Loucy (cell line): ENCODE measurements at regions not wholly inside any gene's neighbourhood (a gene's known extent, or its start where the extent isn't known, plus 50 kb on each side); places are given as distances from the start of the nearest gene placed in this dataset.
"Not testable (repeated sequence)": the region's sequence is repeated elsewhere in the genome, so short reads cannot be mapped to it uniquely, and the experiment has no call there.

Experiments used
- EZH2phosphoT487 ChIP-seq: fragments of 200-600 bp; IDR thresholded peaks from 2 replicates; pipeline ENCODE4 v1.6.1; 2018; ENCODE audit warnings: antibody characterized with exemption, mild to moderate bottlenecking, moderate library complexity, borderline replicate concordance
- TF ChIP-seq, protein P1 (sequence below): fragments of 200-600 bp; sonication (generic); conservative IDR thresholded peaks from 2 replicates; pipeline ENCODE4 v1.5.1; 2014; ENCODE audit warnings: mild to moderate bottlenecking, antibody characterized with exemption, low read length

- not testable (repeated sequence) for TF ChIP-seq EZH2phosphoT487
- TF ChIP-seq, protein P1, sequence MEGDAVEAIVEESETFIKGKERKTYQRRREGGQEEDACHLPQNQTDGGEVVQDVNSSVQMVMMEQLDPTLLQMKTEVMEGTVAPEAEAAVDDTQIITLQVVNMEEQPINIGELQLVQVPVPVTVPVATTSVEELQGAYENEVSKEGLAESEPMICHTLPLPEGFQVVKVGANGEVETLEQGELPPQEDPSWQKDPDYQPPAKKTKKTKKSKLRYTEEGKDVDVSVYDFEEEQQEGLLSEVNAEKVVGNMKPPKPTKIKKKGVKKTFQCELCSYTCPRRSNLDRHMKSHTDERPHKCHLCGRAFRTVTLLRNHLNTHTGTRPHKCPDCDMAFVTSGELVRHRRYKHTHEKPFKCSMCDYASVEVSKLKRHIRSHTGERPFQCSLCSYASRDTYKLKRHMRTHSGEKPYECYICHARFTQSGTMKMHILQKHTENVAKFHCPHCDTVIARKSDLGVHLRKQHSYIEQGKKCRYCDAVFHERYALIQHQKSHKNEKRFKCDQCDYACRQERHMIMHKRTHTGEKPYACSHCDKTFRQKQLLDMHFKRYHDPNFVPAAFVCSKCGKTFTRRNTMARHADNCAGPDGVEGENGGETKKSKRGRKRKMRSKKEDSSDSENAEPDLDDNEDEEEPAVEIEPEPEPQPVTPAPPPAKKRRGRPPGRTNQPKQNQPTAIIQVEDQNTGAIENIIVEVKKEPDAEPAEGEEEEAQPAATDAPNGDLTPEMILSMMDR, result not testable (repeated sequence)
Measured at GRCh38 chr21:32934068-32934467, 91.7 kb upstream of the OLIG2 start.
